NCI-H526 (cell line): ENCODE measurements at regions not wholly inside any gene's neighbourhood (a gene's known extent, or its start where the extent isn't known, plus 50 kb on each side); places are given as distances from the start of the nearest gene placed in this dataset.

ENCODE experiments used
- DNase-seq, 2 experiments: peaks; one replicate each; lab custom pipeline; 2025; lab: John Stamatoyannopoulos, UW

GRCh38 chr16:6663668-6664067 is 669.0 kb upstream of the RBFOX1 start:
- DNase-seq, result no peak

- no peak for DNase-seq
Measured at GRCh38 chr16:6656760-6657159, 675.9 kb upstream of the RBFOX1 start.

- no peak for DNase-seq
Measured at GRCh38 chr16:6646891-6647290, 685.8 kb upstream of the RBFOX1 start.

- DNase-seq, result no peak
Measured at GRCh38 chr16:6645768-6646568, 686.7 kb upstream of the RBFOX1 start.

GRCh38 chr16:6644916-6645315 is 687.7 kb upstream of the RBFOX1 start:
- no peak for DNase-seq

GRCh38 chr16:6643080-6643686 is 689.5 kb upstream of the RBFOX1 start:
- DNase-seq, result peak in 1 of 2 experiments; percentile 58

- peak in 1 of 2 experiments; percentile 7 for DNase-seq
Measured at GRCh38 chr16:6642271-6642670, 690.4 kb upstream of the RBFOX1 start.

- no peak for DNase-seq
Measured at GRCh38 chr16:6641091-6641490, 691.6 kb upstream of the RBFOX1 start.

GRCh38 chr16:6636457-6636856 is 696.2 kb upstream of the RBFOX1 start:
- DNase-seq, result no peak

GRCh38 chr16:6634151-6634550 is 698.5 kb upstream of the RBFOX1 start:
- DNase-seq, result no peak

- no peak for DNase-seq
Measured at GRCh38 chr16:6633456-6633855, 699.2 kb upstream of the RBFOX1 start.

- DNase-seq, result no peak
Measured at GRCh38 chr16:6629110-6629509, 703.5 kb upstream of the RBFOX1 start.

GRCh38 chr16:6625606-6626005 is 707.0 kb upstream of the RBFOX1 start:
- DNase-seq, result no peak

GRCh38 chr16:6618874-6619273 is 713.8 kb upstream of the RBFOX1 start:
- no peak for DNase-seq

- peak; percentile 28 to 44 for DNase-seq
Measured at GRCh38 chr16:6616746-6617145, 715.9 kb upstream of the RBFOX1 start.

GRCh38 chr16:6615636-6616035 is 717.0 kb upstream of the RBFOX1 start:
- no peak for DNase-seq

- peak in 1 of 2 experiments; percentile 18 for DNase-seq
Measured at GRCh38 chr16:6611535-6611934, 721.1 kb upstream of the RBFOX1 start.

- DNase-seq, result no peak
Measured at GRCh38 chr16:6605490-6605889, 727.2 kb upstream of the RBFOX1 start.

GRCh38 chr16:6603780-6604325 is 728.8 kb upstream of the RBFOX1 start:
- DNase-seq, result no peak

GRCh38 chr16:6602405-6602804 is 730.2 kb upstream of the RBFOX1 start:
- peak in 1 of 2 experiments; percentile 15 for DNase-seq

GRCh38 chr16:6600167-6600566 is 732.5 kb upstream of the RBFOX1 start:
- no peak for DNase-seq

GRCh38 chr16:6593799-6594198 is 738.8 kb upstream of the RBFOX1 start:
- no peak for DNase-seq

- DNase-seq, result no peak
Measured at GRCh38 chr16:6576606-6577005, 756.0 kb upstream of the RBFOX1 start.
